ENCODE measurements at regions not wholly inside any gene's neighbourhood (a gene's known extent, or its start where the extent isn't known, plus 50 kb on each side); places are given as distances from the start of the nearest gene placed in this dataset.
"Not testable (repeated sequence)": the region's sequence is repeated elsewhere in the genome, so short reads cannot be mapped to it uniquely, and the experiment has no call there.

DNA sequence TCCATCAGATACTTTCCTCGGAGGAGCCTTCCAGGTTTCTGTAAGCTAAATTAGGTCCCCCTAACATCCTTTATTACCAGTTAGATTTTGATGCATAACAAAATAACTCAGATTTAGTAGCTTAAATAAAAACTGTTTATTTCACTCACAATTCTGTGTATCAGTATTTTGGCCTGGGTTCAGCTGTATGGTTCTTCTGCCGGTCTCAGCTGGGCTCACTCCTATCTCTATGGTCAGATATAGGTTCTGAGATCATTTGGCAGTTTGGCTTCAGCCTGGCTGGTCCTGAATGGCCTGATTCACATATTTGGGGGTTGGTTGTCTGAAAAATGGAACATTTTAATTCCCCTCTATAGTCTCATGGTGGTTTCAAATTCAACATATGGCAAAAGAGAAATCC, 1125.3 kb downstream of the TBL1XR1 start:
- DNase-seq (ENCODE audit: low read depth) = no peak

DNA sequence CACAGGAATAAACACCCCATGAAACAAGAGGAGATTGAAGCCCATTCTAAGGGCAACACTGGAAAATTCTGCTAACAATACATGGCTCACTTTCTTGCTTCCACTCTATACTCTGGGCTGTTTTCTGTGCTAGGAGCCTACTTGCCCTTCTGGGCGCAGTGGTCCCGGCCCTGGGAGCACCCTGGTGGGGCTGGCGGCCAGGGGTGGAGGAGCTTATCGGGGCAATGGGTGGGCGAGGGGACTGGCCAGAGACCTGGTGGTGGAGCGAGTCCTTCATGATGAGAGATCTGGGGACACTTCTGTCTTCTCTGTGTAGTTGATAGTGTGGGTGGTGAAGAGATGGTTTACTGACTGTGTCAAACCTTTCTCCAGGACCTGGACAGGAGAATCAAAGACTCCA, 1128.5 kb downstream of the TBL1XR1 start:
- DNase-seq (ENCODE audit: low read depth) = no peak

DNA sequence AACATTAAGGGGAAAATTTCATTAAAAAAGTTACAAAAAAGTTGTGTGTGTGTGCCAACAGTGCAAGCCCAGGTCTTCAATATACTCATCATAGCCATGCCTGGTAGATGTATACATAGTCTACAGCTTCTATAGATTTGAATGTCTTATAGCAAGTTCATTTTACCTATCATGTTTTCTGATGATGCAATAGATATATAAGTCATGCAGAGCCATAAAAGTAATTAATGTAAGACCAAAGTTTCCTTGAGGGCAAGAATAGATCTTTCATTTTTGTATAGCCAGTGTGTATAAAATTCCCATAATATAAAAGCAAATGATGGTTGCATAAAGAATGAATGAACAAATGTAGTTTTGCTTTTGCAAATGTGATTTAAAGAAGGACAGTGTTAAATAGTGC, 1138.4 kb downstream of the TBL1XR1 start:
- no peak for DNase-seq (ENCODE audit: low read depth)

DNA sequence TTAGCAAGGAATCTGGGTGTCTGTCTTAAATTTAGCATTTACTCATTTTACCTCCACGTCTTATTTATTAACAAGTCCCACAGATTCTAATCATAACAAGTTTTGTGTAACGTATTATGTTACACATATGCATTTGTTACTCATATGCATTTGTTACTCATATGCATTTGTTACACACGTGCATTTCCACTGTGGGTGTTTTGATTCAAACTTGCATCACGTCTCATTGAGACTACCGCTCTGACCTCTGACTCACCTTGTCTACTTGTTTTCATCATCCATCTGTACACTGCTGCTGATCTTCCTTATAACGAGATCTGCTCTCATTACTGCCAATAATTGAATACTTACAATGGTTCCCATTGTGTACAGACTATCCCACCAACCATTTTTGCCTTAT, 1141.4 kb downstream of the TBL1XR1 start:
- DNase-seq (ENCODE audit: low read depth) = no peak

DNA sequence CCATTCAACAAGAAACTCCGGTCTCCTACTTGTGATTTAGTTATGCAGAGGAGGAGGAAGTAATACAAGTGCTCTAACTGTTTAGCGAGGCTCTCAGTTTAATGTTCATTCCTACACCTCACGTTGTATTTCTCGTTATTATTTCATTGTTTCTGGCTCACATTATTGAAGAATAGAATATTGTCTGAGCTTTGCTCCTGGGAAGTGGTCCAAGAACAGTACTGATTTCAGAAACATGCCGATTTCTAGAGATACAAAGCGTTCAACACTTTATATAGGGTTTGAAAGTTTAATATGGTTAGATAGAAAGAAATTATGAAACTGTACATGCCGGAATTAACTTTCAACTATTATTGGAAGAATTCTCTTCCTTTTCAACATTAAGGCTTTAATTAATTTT, 1145.5 kb downstream of the TBL1XR1 start:
- DNase-seq (ENCODE audit: low read depth) = no peak

DNA sequence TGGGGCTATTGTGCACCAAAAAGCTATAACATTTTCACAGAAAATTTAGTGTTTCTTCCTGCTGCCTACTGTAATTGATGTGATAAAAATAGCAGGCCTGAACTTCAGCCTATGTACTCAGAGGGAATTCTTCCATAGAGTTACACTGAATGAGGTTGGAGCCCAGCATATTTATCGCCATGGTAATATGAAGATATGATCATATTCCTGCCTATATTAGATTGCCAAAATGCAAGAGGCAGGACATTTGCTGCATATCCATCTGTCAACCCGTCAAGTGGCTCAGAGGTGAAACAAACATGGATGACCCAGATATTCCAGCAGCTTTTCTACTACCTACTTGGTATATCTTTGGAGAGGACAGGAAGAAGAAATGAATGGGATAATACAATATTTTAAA, 1150.6 kb downstream of the TBL1XR1 start:
- no peak for DNase-seq (ENCODE audit: low read depth)

DNA sequence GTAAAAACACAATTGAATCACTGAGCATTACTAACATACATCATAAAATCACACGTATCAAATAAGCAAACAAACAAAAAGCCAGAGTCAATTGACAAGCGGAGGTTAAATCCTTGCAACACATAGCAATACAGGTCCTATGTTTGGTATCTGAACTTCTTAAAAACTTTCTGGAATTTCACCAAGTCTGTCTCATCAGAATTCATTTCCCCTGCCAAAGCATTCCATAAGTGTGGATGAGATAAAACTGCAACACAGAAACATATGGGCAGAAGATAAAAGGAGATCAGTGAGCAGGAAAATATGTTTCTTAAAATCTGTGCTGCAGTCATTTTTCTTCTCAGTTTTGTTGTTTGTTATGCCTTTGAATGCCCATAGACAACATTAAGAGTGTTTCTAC, 1155.5 kb downstream of the TBL1XR1 start:
- DNase-seq (ENCODE audit: low read depth) = no peak

DNA sequence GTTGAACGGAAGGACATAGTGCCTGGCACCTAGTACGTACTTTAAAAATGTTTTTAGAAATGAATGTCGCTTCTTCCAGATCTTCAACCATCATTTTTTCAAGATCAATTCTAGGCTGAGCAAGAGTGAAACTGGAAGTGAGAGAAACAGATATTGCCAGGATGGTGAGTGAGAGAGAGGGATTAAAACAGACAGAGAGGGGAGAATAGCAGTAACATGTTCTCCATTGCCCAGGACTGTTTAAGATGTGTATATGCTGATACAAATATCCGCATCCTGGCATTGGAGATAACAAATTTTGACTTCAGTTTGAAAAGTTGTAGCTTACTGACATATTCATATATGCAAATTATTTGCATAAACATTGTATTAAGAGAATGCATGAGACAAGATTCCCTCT, 1156.1 kb downstream of the TBL1XR1 start:
- DNase-seq (ENCODE audit: low read depth) = no peak

DNA sequence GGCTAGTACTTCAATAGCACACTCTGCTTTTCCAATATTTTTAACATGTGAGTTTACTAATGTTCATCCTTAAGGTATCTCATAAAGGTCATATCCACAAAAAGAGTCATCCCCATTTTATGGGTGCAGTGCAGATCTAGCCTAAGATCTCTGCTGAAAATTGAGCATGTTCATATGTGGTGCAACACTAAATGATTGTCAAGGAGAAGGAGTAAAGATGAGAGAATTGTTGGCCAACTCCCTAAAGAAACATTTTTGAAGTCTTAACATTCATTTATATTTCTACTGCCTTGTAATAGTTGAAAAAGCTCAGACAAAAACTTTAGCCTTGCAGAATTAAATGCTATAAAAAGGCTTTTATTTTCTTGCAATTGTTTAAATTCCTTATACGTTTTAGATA, 1159.6 kb downstream of the TBL1XR1 start:
- no peak for DNase-seq (ENCODE audit: low read depth)

DNA sequence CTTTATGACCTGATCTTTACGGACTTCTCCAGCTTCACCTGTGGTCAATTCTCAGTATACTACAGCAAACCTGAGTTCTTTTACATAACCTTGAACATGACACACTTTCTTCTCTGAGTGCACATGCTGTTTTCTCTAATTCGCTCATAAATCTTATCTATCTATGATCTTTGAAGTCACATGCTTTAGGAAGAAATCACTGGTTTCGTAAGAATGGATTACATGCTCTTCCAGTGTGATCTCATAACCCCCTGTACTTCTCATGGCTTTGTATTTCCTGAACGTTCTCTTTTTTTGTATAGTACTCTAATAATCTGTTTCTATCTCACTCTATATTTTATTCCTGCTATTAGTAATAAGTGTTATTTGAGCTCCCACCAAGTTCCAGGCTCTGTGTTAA, 1165.2 kb downstream of the TBL1XR1 start:
- DNase-seq (ENCODE audit: low read depth) = peak; percentile 1

DNA sequence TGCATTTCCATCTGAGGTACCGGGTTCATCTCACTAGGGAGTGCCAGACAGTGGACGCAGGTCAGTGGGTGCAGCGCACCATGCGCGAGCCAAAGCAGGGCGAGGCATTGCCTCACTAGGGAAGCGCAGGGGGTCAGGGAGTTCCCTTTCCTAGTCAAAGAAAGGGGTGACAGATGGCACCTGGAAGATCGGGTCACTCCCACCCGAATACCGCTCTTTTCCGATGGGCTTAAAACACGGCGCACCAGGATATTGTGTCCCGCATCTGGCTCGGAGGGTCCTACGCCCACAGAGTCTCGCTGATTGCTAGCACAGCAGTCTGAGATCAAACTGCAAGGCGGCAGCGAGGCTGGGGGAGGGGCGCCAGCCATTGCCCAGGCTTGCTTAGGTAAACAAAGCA, 1157.1 kb downstream of the NAALADL2 start:
- not testable (repeated sequence) for DNase-seq (ENCODE audit: low read depth)

DNA sequence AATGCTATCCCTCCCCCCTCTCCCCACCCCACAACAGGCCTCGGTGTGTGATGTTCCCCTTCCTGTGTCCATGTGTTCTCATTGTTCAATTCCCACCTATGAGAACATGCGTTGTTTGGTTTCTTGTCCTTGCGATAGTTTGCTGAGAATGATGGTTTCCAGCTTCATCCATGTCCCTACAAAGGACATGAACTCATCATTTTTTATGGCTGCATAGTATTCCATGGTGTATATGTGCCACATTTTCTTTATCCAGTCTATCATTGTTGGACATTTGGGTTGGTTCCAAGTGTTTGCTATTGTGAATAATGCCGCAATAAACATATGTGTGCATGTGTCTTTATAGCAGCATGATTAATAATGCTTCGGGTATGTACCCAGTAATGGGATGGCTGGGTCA, 1156.1 kb downstream of the NAALADL2 start:
- not testable (repeated sequence) for DNase-seq (ENCODE audit: low read depth)

DNA sequence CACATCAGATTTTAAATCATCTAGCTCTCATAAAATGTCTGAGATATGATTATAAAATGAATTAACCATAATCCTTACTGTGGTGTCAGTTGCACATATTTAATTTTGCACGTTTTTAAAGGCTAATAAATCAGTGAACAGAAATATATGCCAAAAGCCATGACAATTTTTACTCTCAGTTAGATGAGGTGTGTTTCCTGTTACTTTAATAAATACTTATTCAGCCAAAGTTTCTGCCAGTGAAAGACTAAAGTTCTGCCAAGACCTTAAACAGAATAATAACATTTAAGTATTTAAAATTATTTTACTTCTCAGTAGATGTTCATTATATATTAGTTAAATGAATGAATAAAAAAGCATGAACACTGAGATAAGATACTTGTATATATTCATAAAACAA, 1150.1 kb downstream of the NAALADL2 start:
- no peak for DNase-seq (ENCODE audit: low read depth)

DNA sequence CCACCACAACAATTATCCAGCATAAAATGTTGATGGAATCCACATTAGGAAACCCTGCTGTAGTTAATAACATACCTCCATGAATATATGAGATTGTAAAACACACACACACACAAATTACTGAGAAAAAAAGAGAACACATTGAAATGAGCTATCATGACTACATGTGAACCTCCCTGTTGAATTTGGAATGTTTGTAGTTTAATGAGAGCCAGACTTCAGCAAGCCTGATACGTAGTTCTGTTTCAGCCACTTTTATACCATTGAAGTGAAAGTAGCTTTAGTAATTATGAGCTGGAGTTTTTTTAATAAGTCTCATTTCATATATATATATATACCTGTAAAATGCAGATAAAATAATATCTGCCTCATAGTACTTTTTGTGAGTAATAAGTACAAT, 1146.4 kb downstream of the NAALADL2 start:
- DNase-seq (ENCODE audit: low read depth) = no peak

DNA sequence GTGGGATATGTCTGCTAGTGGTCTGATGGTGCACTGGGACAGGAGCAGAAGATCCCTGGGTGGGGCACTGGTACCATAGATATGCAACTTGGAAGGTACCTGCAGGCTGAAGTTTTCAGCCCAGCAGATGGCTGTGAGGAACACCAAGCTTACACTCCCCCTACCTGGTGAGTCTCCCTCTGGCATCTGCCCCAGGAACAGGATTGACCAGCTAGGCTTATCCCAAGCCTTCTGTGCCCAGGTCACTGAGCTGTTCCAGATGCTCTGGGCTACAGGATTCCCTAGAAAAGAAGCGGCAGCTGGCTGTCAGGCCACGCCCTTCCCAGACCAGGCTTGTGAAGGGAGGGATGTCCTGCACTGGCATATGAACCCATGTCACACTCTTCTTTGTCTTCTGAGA, 1130.0 kb downstream of the NAALADL2 start:
- DNase-seq (ENCODE audit: low read depth) = no peak

DNA sequence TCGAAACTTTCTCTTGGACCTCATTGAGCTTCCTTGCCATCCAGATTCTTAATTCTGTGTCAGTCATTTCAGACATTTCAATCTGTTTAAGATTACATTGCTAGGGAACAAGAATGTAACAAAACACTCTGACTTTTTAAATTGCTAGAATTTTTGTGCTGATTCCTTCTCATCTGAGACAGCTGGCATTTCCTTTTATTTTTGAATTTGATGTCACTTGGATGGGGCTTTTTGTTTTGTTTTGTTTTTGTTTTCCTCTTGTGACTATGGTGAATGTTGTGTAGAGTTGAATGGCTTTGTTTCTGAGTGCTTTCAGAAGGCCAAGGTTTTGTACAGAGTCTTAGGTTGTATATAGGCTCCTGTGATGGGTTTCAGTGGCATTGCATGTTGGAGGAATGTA, 1129.3 kb downstream of the NAALADL2 start:
- DNase-seq (ENCODE audit: low read depth) = no peak

DNA sequence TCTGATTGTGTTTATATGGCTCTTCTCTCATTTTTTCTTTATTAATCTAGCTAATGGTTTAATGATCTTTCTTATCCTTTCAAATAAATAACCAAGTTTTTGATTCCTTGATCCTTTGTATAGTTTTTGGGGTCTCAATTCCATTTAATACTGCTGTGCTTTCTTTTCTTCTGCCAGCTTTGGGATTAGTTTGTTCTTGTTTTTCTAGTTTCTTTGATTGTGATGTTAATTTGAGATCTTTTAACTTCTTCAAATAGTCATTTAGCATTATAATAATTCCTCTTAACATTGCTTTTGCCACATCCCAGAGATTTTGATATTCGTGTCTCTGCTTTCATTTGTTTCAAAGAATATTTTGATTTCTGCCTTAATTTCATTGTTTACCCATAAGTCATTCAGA, 1126.6 kb downstream of the NAALADL2 start:
- DNase-seq (ENCODE audit: low read depth) = no peak

DNA sequence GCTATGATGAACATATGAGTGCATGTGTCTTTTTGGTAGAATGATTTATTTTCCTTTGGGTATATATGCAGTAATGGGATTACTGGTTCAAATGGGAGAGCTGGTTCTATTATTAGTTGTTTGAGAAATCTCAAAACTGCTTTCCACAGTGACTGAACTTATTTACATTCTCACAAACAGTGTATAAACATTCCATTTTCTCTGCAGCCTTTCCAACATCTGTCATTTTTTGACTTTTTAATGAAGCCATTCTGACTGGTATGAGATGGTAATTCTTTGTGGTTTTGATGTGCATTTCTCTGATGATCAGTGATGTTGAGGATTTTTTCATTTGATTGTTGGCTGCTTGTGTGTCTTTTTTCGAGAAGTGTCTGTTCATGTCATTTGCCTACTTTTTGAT, 1124.2 kb downstream of the NAALADL2 start:
- DNase-seq (ENCODE audit: low read depth) = no peak

DNA sequence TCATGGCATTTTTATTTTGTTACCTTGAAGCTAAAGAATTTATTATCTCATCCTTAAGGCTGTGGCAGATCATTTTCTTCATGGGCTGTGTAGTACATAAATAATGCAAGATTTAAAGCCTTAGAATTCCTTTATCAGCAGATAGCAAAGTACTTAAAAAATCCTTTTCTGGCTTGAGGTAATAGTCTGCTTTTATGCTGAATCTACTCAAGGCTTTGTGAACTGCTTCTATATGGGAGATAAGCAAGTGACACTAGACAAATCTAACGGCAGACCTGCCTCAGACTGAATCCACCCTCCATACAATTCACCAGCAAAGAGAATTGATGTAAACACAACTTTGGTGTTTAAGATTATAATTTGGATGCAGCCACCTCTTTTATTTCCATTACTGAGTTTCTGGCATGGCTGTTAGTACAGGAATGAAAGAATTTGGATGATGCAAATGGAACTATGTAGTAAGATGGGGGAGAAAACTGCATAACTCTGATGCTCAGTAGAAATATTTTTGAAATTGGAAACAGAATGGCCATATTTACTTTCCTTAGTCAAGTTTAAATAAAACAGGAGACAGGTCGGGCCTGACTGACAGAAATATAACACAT, 1121.5 kb downstream of the NAALADL2 start:
- DNase-seq (ENCODE audit: low read depth) = no peak

DNA sequence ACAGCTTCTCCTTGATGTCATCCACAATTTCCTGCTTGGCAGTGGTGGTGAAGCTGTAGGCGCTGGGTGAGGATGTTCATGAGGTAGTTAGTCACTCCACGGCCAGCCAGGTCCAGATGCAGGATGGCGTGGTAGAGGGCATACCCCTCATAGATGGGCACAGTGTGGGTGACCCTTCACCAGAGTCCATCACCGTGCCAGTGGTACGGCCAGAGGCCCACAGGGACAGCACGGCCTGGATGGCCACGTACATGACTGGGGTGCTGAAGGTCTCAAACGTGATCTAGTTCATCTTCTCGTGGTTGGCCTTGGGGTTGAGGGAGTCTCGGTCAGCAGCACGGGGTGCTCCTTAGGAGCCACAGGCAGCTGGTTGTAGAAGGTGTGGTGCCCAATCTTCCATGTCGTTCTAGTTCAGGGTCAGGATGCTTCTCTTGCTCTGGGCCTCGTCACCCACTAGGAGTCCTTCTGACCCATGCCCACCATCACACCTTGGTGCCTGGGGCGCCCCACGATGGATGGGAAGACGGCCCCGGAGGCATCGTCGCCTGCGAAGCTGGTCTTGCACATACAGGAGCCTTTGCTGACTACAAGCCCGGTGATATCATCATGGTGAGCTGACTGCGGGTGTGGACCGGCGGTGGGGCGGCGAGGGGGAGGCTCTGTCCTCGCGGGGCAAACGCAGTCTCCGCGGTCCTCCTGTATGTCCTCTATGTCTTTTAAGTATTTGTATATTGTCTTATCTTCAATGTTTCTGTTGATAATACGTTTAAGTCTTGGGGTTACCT, 1119.0 kb downstream of the NAALADL2 start:
- no peak for DNase-seq (ENCODE audit: low read depth)

DNA sequence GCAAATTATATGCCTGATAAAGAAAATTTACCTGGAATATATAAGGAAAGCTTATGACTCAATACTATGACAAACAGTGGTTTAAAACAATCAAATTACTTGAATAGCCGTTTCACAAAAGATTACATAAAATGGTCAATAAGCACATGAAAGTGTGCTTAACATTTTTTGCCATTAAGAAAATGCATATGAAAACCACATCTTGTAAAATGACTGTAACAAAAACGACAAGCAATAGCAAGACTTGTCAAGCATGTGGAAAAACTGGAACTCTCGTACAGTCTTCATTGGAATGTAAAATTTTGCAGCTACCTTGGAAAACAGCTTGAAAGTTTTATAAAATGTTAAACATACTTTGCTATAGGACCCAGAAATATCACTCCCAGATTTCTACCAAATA, 1110.3 kb downstream of the NAALADL2 start:
- DNase-seq (ENCODE audit: low read depth) = no peak

DNA sequence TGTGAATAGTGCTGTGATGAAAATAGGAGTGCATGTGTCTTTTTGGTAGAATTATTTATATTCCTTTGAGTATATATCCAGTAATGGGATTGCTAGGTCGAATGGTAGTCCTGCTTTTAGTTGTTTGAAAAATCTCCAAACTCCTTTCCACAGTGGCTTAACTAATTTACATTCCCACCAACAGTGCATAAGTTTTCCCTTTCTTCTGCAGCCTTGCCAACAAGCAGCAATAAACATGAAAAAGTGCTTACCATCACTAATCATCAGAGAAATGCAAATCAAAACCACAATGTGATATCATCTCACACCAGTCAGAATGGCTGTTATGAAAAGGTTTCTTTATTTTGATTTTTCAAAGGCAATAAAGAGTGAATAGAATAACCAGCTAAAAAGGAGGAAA, 1105.9 kb downstream of the NAALADL2 start:
- no peak for DNase-seq (ENCODE audit: low read depth)

DNA sequence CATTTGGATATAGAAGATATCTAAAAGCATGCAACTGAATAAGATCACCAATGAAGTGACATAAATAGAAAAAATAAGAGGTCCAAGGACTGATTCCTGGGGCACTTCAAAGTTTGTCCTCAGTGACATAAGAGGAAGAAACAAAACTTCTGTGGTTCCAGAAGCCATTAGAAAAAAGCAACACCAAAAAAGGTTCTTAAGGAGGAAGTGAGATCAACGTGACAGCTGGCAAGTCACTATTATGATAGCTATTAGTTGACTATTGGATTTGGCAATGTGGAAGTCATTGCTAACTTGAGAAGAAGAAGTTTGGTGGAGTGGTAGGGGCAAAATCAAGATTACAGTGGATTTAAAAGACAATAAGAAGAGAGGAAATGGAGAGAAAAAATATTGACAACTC, 1098.3 kb downstream of the NAALADL2 start:
- DNase-seq (ENCODE audit: low read depth) = no peak

DNA sequence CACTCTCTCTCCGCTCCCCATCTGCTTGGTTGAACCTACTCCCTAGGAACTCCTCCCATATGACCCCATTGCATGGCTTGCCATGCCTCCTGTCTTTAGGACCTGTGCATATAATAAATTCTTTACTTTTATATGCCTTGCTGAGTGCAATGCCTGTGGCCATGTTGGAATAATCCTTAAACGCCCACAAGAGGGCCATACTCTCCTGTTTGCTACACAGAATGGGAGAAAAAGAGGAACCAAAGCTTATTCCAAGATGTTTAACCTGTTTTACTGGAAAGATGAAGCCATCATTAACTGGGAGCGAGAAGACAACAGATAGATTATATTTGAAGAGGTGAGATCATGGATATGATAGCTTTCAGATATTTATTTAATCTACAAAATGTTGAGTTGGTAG, 1097.8 kb downstream of the NAALADL2 start:
- DNase-seq (ENCODE audit: low read depth) = peak; percentile 2

Measured in ELR (cell line).